ENCODE measurements at regions not wholly inside any gene's neighbourhood (a gene's known extent, or its start where the extent isn't known, plus 50 kb on each side); places are given as distances from the start of the nearest gene placed in this dataset.

- no peak overlapping the region for H3K27ac ChIP-seq
- DNase-seq, result no peak
- TF ChIP-seq CTCF (IDR thresholded peaks at IDR 0.05), result no peak
- no peak for TF ChIP-seq POLR2A (IDR thresholded peaks at IDR 0.05)
- H3K4me1 ChIP-seq, result no peaks in the 10 kb centered on the region
- no peaks in the 10 kb centered on the region for H3K36me3 ChIP-seq
- intact Hi-C loops (cut with DNase I), result no loop called here
- H3K4me3 ChIP-seq (replicated peaks in 1 of 3), result no peak overlapping the region
- no peaks in the 10 kb centered on the region for H3K27me3 ChIP-seq
- H3K9me3 ChIP-seq, result no peaks in the 10 kb centered on the region
- 96 to 98% methylated on average over 10 of the region's 10 CpGs for WGBS, 2 donors
Observed at GRCh38 chr5:116646611-116647289, 72.1 kb upstream of the SEMA6A start.

- no peak for DNase-seq
- no peaks in the 10 kb centered on the region for H3K9me3 ChIP-seq
- H3K4me3 ChIP-seq (replicated peaks in 1 of 3), result no peak overlapping the region
- WGBS, 2 donors, result 91 to 100% methylated on average over 1 of the region's 1 CpG
- intact Hi-C loops (cut with DNase I), result no loop called here
- no peak overlapping the region for H3K27ac ChIP-seq
- H3K36me3 ChIP-seq, result no peaks in the 10 kb centered on the region
- TF ChIP-seq POLR2A (IDR thresholded peaks at IDR 0.05) (no peak), CTCF (IDR thresholded peaks at IDR 0.05) (no peak)
- H3K4me1 ChIP-seq, result no peaks in the 10 kb centered on the region
- H3K27me3 ChIP-seq, result no peaks in the 10 kb centered on the region
Observed at GRCh38 chr5:116645627-116646026, 71.0 kb upstream of the SEMA6A start.

GRCh38 chr5:116640236-116640635 is 65.6 kb upstream of the SEMA6A start:
- no peaks in the 10 kb centered on the region for H3K4me1 ChIP-seq
- no peak for TF ChIP-seq CTCF (IDR thresholded peaks at IDR 0.05)
- no peak overlapping the region for H3K27ac ChIP-seq
- DNase-seq, result no peak
- intact Hi-C loops (cut with DNase I), result no loop called here
- no peaks in the 10 kb centered on the region for H3K36me3 ChIP-seq
- H3K27me3 ChIP-seq, result no peaks in the 10 kb centered on the region
- H3K9me3 ChIP-seq, result no peaks in the 10 kb centered on the region
- no peak overlapping the region for H3K4me3 ChIP-seq (replicated peaks in 1 of 3)

- Histone ChIP-seq H3K36me3 (no peaks in the 10 kb centered on the region), H3K9me3 (no peaks in the 10 kb centered on the region), H3K4me3 (replicated peaks in 1 of 3) (no peak overlapping the region), H3K27me3 (no peaks in the 10 kb centered on the region), H3K27ac (no peak overlapping the region), H3K4me1 (no peaks in the 10 kb centered on the region)
- DNase-seq, result no peak
- 52 to 68% methylated on average over 4 of the region's 4 CpGs for WGBS, 2 donors
- intact Hi-C loops (cut with DNase I), result no loop called here
- TF ChIP-seq CTCF (IDR thresholded peaks at IDR 0.05) (no peak), POLR2A (IDR thresholded peaks at IDR 0.05) (no peak)
Observed at GRCh38 chr5:116637149-116637740, 62.6 kb upstream of the SEMA6A start.

- H3K36me3 ChIP-seq, result no peaks in the 10 kb centered on the region
- no peaks in the 10 kb centered on the region for H3K27me3 ChIP-seq
- H3K4me1 ChIP-seq, result no peaks in the 10 kb centered on the region
- TF ChIP-seq POLR2A (IDR thresholded peaks at IDR 0.05) (no peak), CTCF (IDR thresholded peaks at IDR 0.05) (no peak)
- no peaks in the 10 kb centered on the region for H3K9me3 ChIP-seq
- 81 to 88% methylated on average over 4 of the region's 4 CpGs for WGBS, 2 donors
- H3K4me3 ChIP-seq (replicated peaks in 1 of 3), result no peak overlapping the region
- no peak overlapping the region for H3K27ac ChIP-seq
- intact Hi-C loops (cut with DNase I), result no loop called here
- DNase-seq, result no peak
Observed at GRCh38 chr5:116632890-116633289, 58.3 kb upstream of the SEMA6A start.

All from thyroid gland (tissue), 4 donors.